Mucosa of rectum (tissue), 2 donors: ENCODE measurements at regions not wholly inside any gene's neighbourhood (a gene's known extent, or its start where the extent isn't known, plus 50 kb on each side); places are given as distances from the start of the nearest gene placed in this dataset.

ENCODE experiments used
- H3K27ac ChIP-seq, 2 donors: one replicate each; pipeline ENCODE4 v1.7.0; 2013; ENCODE audit warnings: inconsistent platforms in 2 of 2, low read depth in 2 of 2, low read length in 2 of 2
- H3K27me3 ChIP-seq, 2 donors: one replicate each; pipeline ENCODE4 v1.7.0; 2013; ENCODE audit warnings: low read length in 2 of 2; ENCODE audit not compliant: control insufficient read depth in 2 of 2, insufficient read depth in 2 of 2
- H3K36me3 ChIP-seq, 2 donors: one replicate each; pipeline ENCODE4 v1.7.0; 2013; ENCODE audit warnings: low read length in 2 of 2; ENCODE audit not compliant: control insufficient read depth in 2 of 2, insufficient read depth in 2 of 2
- H3K4me1 ChIP-seq, 2 donors: one replicate each; pipeline ENCODE4 v1.7.0; 2013; ENCODE audit warnings: low read length in 2 of 2, mild to moderate bottlenecking in 1 of 2; ENCODE audit not compliant: control insufficient read depth in 2 of 2, insufficient read depth in 2 of 2
- H3K4me3 ChIP-seq, 2 donors: one replicate each; pipeline ENCODE4 v1.7.0; 2013; ENCODE audit warnings: low read length in 2 of 2
- H3K9ac ChIP-seq, 2 donors: one replicate each; pipeline ENCODE4 v1.7.0; 2013; ENCODE audit warnings: low read length in 2 of 2, low read depth in 1 of 2, mild to moderate bottlenecking in 1 of 2
- H3K9me3 ChIP-seq, 2 donors: one replicate each; pipeline ENCODE4 v1.7.0; 2013; ENCODE audit warnings: low read length in 2 of 2; ENCODE audit not compliant: control insufficient read depth in 2 of 2
- donor health status: healthy.
- donor health status: Normal muscosa, but diverticular disease.

DNA sequence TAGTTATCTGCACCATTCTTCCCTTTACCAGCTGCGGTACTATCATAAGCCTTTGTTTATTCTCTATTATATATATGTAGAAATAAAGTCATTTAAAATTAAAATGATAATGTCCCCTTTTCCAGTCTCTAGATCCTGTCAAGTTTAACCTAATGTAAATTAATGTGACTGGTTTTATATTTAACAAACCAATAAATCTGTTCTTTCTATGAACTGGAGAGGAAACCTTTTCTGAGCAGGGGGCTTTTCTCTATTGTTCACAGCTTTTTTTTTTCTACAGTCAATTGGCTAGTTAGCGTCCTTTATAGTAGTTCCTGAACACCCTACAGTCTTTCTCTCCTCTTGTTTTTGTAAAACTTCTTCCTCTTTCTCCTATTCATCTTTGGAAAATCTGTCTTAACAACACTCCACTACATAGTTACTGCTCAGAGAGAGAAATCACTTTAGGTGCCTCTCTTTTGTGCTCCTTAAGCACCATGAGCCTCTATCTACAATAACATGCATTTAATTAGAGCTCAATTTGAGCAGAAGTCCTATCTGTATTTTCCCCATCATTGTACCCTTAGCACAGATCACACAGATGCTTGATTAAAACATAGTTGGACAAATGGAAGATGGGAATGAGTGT lies 332.6 kb upstream of the SYT1 start:
- Histone ChIP-seq H3K4me3 (no peak overlapping the region), H3K9me3 (no peaks in the 10 kb centered on the region), H3K27me3 (no peaks in the 10 kb centered on the region), H3K36me3 (no peaks in the 10 kb centered on the region), H3K4me1 (no peaks in the 10 kb centered on the region), H3K27ac (no peak overlapping the region), H3K9ac (no peak overlapping the region)

DNA sequence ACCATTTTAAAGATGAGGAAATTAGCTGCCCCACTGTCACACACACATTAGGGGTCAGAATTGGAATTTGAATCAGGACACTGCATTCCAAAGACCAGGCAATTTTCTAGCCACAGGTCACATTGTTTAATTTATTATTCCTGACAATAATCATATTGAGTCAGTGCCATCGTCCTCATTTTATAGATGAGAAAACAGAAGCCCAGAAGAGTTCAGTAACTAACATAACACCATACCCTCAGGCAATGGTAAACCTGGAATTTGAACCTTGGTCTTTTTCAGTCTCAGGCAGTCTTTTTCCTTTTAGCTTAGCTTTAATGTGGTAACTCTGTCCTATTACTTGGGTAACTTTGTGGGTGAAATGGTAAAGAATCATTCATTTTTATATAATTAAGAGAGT lies 330.3 kb upstream of the SYT1 start:
- H3K27ac ChIP-seq: no peak overlapping the region
- no peaks in the 10 kb centered on the region for H3K9me3 ChIP-seq
- H3K36me3 ChIP-seq: no peaks in the 10 kb centered on the region

DNA sequence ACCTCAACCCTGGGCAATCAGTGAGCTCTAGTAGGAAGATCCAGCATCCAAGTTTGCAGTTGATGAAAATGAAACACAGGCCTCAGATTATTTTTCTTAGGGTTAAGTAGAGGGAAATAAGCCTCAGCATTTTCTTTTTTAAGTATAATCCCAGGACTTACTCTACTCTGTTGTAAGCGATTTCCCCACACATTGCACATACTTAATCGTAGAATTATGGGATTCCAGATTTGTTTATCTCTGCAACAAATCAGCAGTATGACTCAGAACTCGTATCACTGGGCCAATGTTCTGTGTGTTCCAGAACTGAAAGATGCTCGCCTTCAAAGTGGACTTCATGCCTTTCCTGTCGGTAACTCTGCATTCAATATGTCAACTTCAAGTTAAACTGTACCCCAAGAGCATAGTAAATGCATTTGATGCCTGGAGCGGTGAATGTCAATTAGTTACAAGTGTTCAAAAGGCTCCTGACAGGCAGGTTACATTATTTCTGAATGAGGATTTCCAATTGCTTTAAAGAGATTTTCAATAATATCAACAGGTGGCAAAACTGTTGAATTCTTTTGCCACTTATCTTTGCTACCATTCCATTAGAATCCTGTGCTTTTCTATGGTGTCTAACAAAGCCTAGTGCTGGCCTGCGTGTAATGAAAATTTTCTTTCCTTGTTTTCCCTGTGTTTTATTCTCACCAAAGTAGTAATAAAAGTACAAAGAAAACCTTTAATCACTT lies 323.8 kb upstream of the SYT1 start:
- no peaks in the 10 kb centered on the region for H3K4me1 ChIP-seq
- H3K36me3 ChIP-seq: no peaks in the 10 kb centered on the region
- H3K27me3 ChIP-seq: no peaks in the 10 kb centered on the region
- H3K27ac ChIP-seq: no peak overlapping the region
- H3K9me3 ChIP-seq: no peaks in the 10 kb centered on the region
- H3K9ac ChIP-seq: no peak overlapping the region
- no peak overlapping the region for H3K4me3 ChIP-seq

More for the DNA sequence above, 330.3 kb upstream of the SYT1 start:
- H3K9ac ChIP-seq: no peak overlapping the region
- no peaks in the 10 kb centered on the region for H3K27me3 ChIP-seq
- H3K4me1 ChIP-seq: no peaks in the 10 kb centered on the region
- H3K4me3 ChIP-seq: no peak overlapping the region

DNA sequence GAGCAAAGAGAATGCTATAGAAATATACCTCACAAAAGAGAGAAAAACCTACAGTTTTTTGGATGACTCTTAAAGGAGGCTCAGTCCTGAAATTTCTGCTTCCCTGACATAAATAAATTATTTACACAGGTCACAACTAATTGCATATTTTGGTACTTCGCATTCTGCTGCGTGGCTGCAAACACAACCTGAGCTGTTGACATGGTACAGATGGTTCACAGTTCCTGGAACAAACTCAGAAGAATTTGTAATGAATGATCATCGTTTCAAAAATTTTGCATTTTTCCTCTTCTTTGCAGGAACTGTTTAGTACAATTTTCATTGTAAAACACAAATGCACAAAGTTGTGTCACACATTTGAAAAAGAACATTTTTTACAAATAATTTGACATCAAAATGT lies 313.7 kb upstream of the SYT1 start:
- Histone ChIP-seq H3K4me3 (no peak overlapping the region), H3K27ac (no peak overlapping the region), H3K9ac (no peak overlapping the region), H3K4me1 (no peaks in the 10 kb centered on the region), H3K9me3 (no peaks in the 10 kb centered on the region), H3K27me3 (no peaks in the 10 kb centered on the region), H3K36me3 (no peaks in the 10 kb centered on the region)

DNA sequence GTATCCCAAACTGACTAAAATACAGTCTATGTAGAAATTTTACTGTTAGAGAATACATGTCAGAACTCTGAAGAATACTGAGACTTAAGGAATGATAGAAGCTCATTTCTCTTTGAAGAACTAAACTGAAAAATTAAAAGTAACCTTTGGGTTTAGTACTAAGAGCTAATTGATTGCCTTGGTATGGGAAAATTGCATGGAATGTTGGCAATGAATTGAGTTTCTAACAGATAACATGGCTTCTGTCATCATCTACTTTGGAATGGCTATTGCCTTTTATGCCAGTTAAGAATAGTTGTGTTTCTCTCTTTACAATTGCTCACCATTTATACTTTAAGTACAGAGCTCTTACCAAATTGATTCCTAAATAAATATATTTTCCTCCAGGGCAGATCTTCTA lies 308.8 kb upstream of the SYT1 start:
- Histone ChIP-seq H3K4me3 (no peak overlapping the region), H3K27me3 (no peaks in the 10 kb centered on the region), H3K9ac (no peak overlapping the region), H3K4me1 (no peaks in the 10 kb centered on the region), H3K36me3 (no peaks in the 10 kb centered on the region), H3K9me3 (no peaks in the 10 kb centered on the region), H3K27ac (no peak overlapping the region)

DNA sequence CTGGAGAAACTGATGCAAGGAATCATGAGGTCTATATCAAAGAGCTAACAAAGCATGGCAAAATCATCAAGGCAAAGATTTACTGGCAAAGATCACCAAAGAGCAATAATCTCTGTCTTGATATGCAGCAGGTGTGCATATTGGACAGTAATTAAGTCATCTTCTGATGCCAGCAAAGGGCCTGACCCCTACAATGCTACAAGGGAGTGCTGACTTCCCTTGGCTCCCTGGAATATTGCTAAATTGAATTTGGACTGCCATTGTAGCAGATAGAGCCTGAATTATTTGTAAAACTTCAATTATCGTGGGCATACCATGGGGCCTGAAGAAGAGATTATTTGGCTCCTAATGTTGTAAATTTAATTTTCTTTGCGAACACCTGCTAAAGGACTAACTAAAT lies 307.9 kb upstream of the SYT1 start:
- H3K9me3 ChIP-seq: no peaks in the 10 kb centered on the region
- H3K4me3 ChIP-seq: no peak overlapping the region
- H3K36me3 ChIP-seq: no peaks in the 10 kb centered on the region
- no peak overlapping the region for H3K9ac ChIP-seq
- no peak overlapping the region for H3K27ac ChIP-seq
- H3K27me3 ChIP-seq: no peaks in the 10 kb centered on the region
- no peaks in the 10 kb centered on the region for H3K4me1 ChIP-seq

DNA sequence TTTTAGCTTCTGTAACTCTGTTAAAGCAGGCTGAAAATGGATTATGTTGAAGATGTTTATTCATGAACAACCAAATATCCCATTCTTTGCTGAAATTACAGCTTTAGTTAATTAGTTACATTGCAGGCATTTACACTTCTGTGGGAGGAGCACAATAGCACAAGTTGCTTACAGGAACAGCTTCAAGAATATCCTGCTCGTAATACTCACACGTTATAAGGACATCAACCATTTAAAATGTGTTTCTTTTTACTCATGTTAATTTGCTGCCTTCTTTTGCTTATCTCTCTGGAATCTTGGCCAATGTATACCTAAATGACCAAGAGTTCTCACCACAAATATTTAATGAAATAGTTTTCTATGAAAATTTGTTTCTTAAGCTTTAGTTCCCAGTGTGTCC lies 305.2 kb upstream of the SYT1 start:
- no peak overlapping the region for H3K4me3 ChIP-seq

DNA sequence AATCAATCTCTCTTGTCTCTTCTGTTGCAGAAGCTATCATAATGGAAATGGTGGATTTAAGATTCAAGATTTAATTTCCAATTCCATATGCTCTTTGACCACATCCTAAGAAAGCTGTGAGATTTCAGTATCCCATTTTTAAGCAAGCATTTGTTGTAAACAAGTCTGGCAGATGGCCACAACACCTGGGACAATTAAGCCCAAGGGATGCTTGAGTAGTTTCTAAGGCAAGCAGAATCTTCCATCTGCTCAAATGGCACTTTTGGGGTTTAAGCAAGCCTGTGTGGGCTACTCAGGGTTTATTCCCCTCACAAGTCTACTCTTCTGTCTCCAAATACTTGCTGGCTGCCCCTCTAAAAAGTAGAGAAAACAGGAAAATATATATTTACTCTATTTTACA lies 304.7 kb upstream of the SYT1 start:
- H3K36me3 ChIP-seq: no peaks in the 10 kb centered on the region
- H3K27ac ChIP-seq: no peak overlapping the region
- H3K9ac ChIP-seq: no peak overlapping the region
- no peaks in the 10 kb centered on the region for H3K4me1 ChIP-seq
- H3K4me3 ChIP-seq: no peak overlapping the region
- H3K27me3 ChIP-seq: no peaks in the 10 kb centered on the region
- H3K9me3 ChIP-seq: no peaks in the 10 kb centered on the region

More for the DNA sequence above, 305.2 kb upstream of the SYT1 start:
- no peaks in the 10 kb centered on the region for H3K9me3 ChIP-seq
- no peaks in the 10 kb centered on the region for H3K4me1 ChIP-seq
- no peaks in the 10 kb centered on the region for H3K36me3 ChIP-seq
- no peak overlapping the region for H3K9ac ChIP-seq
- no peaks in the 10 kb centered on the region for H3K27me3 ChIP-seq
- no peak overlapping the region for H3K27ac ChIP-seq

DNA sequence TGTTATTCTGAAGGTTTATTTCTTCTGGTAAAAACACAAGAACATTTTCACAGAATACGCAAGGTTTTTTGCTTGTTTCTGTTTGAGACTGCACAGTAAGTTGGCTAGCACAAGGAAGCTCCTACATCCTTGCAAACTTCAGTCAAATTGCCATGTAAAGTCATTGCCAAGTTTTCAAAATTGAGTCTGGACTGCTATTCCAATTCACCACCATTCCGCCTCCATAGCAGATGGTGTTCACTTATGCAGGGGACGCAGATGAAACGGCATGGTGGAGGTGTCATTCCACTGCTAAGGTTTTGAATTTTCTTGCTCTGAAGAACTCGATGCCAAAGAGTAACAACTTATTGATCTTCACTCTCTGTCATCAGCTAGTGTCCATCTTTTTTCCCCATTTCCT lies 303.9 kb upstream of the SYT1 start:
- Histone ChIP-seq H3K4me3 (no peak overlapping the region), H3K9ac (no peak overlapping the region), H3K27me3 (no peaks in the 10 kb centered on the region), H3K4me1 (no peaks in the 10 kb centered on the region), H3K36me3 (no peaks in the 10 kb centered on the region), H3K9me3 (no peaks in the 10 kb centered on the region), H3K27ac (no peak overlapping the region)

DNA sequence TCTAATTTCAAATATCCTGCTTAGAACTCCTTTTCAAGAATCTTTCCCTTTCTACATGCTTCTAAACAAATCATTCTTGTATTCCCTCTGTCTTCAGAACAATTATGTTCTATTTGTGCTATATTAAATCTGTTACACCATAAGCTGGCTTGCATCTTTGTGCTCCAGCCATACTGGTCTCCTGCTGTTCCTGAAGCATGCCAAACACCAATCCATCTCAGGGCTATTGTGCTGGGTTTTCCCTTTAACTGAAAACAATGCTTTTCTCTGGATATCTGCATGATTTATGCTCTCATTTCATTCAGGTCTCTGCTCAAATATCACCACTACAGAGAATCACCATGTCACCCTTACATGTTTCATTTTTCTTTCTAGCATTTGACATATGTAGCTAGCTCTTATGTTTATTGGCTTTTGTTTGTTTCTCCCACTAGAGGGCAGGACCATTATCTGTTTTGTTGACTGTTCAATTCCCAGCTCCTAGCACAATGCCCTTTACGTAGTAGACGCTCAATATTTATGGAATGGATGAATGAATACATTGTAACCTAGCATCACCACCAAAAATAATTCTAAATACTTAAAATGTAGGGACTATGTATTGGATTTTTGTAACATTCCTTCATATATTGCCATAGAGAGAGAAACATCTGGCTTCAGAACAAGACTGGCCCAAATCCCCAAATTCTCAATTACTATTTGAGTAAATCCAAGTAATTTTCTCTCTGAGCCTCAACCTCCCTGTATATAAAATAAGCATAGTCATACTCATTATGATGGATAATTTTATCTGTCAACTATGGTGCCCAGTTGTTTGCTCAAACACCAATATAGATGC lies 302.0 kb upstream of the SYT1 start:
- no peak overlapping the region for H3K27ac ChIP-seq
- no peaks in the 10 kb centered on the region for H3K4me1 ChIP-seq
- no peaks in the 10 kb centered on the region for H3K27me3 ChIP-seq
- H3K4me3 ChIP-seq: no peak overlapping the region
- H3K9ac ChIP-seq: no peak overlapping the region
- H3K36me3 ChIP-seq: no peaks in the 10 kb centered on the region
- H3K9me3 ChIP-seq: no peaks in the 10 kb centered on the region
